Brain microvascular endothelial cell (primary cell): ENCODE measurements at regions not wholly inside any gene's neighbourhood (a gene's known extent, or its start where the extent isn't known, plus 50 kb on each side); places are given as distances from the start of the nearest gene placed in this dataset.
A peak's percentile ranks its signal among the peaks of the same experiment; 100 is the strongest.

Experiments
- DNase-seq: peaks from one replicate; pipeline ENCODE4 v3.0.0-alpha.2; 2020
- H3K27ac ChIP-seq: fragments of 250-450 bp; sonication (Bioruptor Pico); 2 replicates; pipeline ENCODE4 v1.5.1; 2020; ENCODE audit warnings: mild to moderate bottlenecking, moderate library complexity
- H3K27me3 ChIP-seq: fragments of 250-450 bp; sonication (Bioruptor Pico); replicated peaks from 2 replicates; pipeline ENCODE4 v1.5.1; 2020; ENCODE audit warnings: mild to moderate bottlenecking
- H3K36me3 ChIP-seq: fragments of 250-450 bp; sonication (Bioruptor Pico); replicated peaks from 2 replicates; pipeline ENCODE4 v1.5.1; 2020; ENCODE audit warnings: mild to moderate bottlenecking
- H3K4me3 ChIP-seq: 2 replicates; pipeline ENCODE4 v1.5.1; 2011; ENCODE audit warnings: low read depth, mild to moderate bottlenecking, control low read depth, low read length, moderate library complexity
- in situ Hi-C: cut with HindIII; loops from 2 replicates; pipeline ENCODE4 v1.10.0; 2017; ENCODE audit warnings: low sequenced_read_pairs, low pct_ligation_motif_present
- TF ChIP-seq, protein P1 (sequence below): IDR thresholded peaks from 2 replicates; pipeline ENCODE4 v1.5.1; 2011; ENCODE audit warnings: low read depth, mild to moderate bottlenecking, moderate library complexity, low read length, control low read depth, inconsistent platforms; ENCODE audit errors: missing control alignments

DNA sequence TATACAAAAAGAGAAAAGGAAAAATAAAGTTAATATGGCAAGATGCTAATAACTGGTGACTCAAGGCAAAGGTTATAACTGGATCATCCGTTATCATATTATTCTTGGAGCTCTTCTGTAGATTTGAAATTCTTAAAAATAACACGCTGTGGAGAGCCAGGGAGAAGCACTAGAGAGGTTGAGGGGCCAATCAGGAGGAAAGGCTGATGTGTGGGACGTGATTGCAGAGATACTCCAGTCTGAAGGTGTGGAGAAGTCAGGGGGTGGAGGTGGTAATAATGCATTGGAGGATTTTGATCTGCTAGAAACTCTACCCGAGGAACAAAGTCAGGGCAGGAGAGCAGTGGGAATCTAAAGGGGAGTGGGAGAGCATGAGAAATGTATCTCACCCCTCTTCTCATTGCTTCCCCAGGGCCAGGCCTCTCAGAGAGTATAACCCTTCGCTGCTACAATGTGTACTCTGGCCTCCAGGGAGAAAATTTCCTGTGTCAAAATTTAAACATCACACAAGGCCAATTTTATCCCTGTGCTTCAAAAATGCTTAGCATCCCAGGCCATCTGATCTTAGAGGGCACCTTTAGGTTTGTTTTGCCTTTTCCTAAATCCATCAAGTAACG, 211.5 kb upstream of the SEMA6D start:
- TF ChIP-seq, protein P1, sequence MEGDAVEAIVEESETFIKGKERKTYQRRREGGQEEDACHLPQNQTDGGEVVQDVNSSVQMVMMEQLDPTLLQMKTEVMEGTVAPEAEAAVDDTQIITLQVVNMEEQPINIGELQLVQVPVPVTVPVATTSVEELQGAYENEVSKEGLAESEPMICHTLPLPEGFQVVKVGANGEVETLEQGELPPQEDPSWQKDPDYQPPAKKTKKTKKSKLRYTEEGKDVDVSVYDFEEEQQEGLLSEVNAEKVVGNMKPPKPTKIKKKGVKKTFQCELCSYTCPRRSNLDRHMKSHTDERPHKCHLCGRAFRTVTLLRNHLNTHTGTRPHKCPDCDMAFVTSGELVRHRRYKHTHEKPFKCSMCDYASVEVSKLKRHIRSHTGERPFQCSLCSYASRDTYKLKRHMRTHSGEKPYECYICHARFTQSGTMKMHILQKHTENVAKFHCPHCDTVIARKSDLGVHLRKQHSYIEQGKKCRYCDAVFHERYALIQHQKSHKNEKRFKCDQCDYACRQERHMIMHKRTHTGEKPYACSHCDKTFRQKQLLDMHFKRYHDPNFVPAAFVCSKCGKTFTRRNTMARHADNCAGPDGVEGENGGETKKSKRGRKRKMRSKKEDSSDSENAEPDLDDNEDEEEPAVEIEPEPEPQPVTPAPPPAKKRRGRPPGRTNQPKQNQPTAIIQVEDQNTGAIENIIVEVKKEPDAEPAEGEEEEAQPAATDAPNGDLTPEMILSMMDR: no peak
- H3K27ac ChIP-seq: no peak overlapping the region
- H3K27me3 ChIP-seq: no peaks in the 10 kb centered on the region
- H3K36me3 ChIP-seq: no peaks in the 10 kb centered on the region
- no peak overlapping the region for H3K4me3 ChIP-seq
- in situ Hi-C loops: loop anchor here (25.0 kb wide), 1 partner anchor 481 kb away; no protein-coding TSS in a partner anchor
- no peak for DNase-seq

DNA sequence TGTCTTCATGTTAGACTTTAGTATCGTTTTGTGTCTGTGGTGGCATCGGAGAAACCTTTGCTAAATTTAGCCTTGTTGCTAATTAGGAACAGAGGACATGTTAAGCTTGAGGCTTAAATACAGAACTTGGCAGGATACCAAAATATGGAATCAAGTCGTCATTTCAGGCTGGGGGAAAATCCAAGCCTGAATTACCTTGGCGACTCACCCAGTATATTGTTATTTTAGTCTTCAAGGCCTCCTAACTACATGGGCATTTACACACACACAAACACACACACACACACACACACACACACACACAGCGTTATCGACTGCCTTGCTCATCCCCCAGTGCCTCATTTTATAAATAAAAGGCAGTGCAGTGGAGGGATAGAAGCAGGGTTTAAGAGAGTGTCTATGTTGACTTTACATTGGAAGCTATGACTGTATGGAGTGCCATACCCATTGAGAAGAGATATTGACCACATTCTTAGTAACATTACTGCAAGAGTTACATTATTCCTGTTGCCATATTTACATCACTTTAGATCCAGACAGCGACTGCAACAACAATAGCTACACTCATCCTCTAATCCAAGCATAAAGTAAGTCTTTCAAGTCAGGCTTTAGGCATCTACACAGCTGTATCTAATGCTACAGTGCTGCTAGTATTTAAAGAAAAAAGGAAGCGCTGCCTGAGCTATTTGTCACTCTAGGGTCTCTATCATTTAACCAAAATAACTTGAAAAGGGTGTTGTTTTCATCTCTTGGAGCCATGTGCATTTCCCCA, 210.8 kb upstream of the SEMA6D start:
- Histone ChIP-seq H3K36me3 (no peaks in the 10 kb centered on the region), H3K27ac (no peak overlapping the region), H3K4me3 (no peak overlapping the region), H3K27me3 (no peaks in the 10 kb centered on the region)
- in situ Hi-C loops: loop anchor here (25.0 kb wide), 1 partner anchor 481 kb away; no protein-coding TSS in a partner anchor
- peak; percentile 37 for DNase-seq
- TF ChIP-seq, protein P1: no peak

DNA sequence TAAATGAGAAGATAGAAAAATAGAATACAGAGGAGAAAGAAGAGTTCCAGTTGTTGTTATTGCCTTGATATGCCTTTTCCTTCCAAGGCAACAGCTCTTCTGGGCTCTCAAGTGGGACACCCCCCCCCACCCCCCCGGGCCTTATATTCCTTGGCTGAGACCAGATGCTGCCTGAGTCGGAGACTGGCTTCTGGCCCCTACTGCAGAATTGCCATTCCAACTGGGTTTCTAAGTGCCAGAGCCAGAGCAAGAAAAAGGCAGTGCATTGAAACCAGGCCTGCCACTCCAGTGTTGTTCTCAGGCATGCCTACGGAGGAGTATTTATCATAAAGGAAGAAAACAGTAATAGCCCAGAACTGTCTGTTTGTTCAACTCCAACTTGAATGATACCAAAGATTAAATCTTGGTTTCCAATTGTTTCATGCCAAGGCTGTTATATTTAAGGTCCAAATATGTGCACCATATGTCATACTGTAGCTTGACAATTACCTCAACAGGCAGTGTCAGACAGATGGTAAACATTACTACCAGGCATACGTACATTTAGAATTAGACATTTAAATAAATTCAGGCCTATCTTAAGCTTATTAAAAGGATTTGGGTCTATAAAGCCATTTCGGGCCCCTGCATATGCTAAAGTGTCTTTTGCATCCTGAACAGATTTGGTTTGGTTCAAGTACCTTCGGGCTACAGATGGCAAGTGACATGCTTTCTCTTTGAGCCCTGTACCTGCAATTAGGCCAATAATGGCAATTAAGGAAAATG, 209.9 kb upstream of the SEMA6D start:
- in situ Hi-C loops: loop anchor here (25.0 kb wide), 1 partner anchor 480 kb away; no protein-coding TSS in a partner anchor
- DNase-seq: no peak

DNA sequence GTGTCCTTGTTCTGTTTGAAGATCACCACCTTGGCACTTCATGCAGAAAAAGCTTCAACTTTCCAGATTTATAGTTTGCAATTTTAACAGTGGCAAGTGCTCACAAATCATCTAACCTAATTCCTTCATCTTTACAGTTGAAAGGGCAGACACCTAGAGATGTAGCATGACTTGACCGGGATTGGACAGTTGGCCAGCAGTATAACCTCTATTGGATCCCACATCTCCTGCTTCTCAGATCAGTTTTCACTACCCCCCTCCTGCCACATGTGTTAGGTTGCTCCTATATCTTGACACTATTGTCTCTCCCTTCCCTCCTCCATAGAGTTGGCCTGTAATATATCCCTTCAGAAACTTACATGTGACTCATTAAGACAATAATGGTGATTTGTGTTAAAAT, 206.0 kb upstream of the SEMA6D start:
- H3K4me3 ChIP-seq: no peak overlapping the region
- no peaks in the 10 kb centered on the region for H3K36me3 ChIP-seq
- DNase-seq: no peak
- in situ Hi-C loops: loop anchor here (25.0 kb wide), 1 partner anchor 476 kb away; no protein-coding TSS in a partner anchor
- no peaks in the 10 kb centered on the region for H3K27me3 ChIP-seq
- TF ChIP-seq, protein P1: no peak
- no peak overlapping the region for H3K27ac ChIP-seq

More for the DNA sequence above, 209.9 kb upstream of the SEMA6D start:
- no peak overlapping the region for H3K4me3 ChIP-seq
- no peaks in the 10 kb centered on the region for H3K27me3 ChIP-seq
- H3K27ac ChIP-seq: no peak overlapping the region
- no peaks in the 10 kb centered on the region for H3K36me3 ChIP-seq
- TF ChIP-seq, protein P1: no peak

DNA sequence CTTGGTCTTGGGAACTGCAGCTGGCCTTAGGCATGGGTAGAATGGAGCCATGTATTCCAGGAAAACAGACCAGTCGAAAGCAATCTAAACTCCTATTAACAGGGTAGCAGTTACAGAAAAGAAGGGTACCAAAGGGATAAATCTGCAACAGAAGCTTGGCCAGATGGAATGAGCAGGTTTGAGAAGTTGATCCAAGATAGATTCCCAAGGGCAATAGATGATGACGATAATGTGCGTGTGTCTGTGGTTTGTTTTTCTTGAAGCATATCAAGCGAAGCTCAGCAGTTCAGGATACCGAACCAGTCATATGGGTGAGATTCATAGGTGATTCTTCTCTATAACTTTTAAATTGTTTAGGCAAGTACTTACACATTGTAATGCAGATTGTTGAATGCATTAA, 203.8 kb upstream of the SEMA6D start:
- TF ChIP-seq, protein P1: no peak
- in situ Hi-C loops: loop anchor here (25.0 kb wide), 1 partner anchor 474 kb away; no protein-coding TSS in a partner anchor
- Histone ChIP-seq H3K27ac (peak overlapping the region; percentile 92), H3K4me3 (no peak overlapping the region), H3K36me3 (no peaks in the 10 kb centered on the region), H3K27me3 (no peaks in the 10 kb centered on the region)
- peak; percentile 84 for DNase-seq
